ENCODE measurements at regions not wholly inside any gene's neighbourhood (a gene's known extent, or its start where the extent isn't known, plus 50 kb on each side); places are given as distances from the start of the nearest gene placed in this dataset.
"Not testable (repeated sequence)": the region's sequence is repeated elsewhere in the genome, so short reads cannot be mapped to it uniquely, and the experiment has no call there.

DNA sequence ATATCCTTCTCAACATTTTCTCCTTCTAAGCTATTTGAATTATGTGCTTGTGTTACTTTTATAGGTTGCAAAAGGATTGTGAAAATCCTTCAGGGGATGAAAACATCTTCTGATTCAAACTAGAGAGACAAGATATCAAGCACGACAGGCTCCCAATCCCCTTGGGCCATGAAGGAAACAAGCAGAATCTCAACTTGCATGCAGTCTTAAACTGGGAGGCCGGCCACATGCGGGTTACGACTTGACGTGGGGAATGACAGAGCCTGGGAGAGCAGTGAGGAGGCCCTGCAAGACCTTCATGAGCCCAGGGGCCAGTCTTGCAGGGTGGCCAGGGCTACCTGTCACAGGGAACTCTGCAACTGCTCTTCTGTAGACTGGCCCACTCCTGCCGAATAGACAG lies 94.4 kb downstream of the SCN11A start:
- no peaks in the 10 kb centered on the region for H3K9me3 ChIP-seq
- no peaks in the 10 kb centered on the region for H3K36me3 ChIP-seq (ENCODE audit: low read depth)
- no peak for DNase-seq
- H3K4me3 ChIP-seq = no peak overlapping the region
- TF ChIP-seq, protein P1, sequence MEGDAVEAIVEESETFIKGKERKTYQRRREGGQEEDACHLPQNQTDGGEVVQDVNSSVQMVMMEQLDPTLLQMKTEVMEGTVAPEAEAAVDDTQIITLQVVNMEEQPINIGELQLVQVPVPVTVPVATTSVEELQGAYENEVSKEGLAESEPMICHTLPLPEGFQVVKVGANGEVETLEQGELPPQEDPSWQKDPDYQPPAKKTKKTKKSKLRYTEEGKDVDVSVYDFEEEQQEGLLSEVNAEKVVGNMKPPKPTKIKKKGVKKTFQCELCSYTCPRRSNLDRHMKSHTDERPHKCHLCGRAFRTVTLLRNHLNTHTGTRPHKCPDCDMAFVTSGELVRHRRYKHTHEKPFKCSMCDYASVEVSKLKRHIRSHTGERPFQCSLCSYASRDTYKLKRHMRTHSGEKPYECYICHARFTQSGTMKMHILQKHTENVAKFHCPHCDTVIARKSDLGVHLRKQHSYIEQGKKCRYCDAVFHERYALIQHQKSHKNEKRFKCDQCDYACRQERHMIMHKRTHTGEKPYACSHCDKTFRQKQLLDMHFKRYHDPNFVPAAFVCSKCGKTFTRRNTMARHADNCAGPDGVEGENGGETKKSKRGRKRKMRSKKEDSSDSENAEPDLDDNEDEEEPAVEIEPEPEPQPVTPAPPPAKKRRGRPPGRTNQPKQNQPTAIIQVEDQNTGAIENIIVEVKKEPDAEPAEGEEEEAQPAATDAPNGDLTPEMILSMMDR (IDR thresholded peaks at IDR 0.05) = no peak
- H3K4me1 ChIP-seq (ENCODE audit: low read depth) = no peaks in the 10 kb centered on the region
- ATAC-seq = no peak
- intact Hi-C loops (cut with DNase I, micrococcal nuclease) = no loop called here

DNA sequence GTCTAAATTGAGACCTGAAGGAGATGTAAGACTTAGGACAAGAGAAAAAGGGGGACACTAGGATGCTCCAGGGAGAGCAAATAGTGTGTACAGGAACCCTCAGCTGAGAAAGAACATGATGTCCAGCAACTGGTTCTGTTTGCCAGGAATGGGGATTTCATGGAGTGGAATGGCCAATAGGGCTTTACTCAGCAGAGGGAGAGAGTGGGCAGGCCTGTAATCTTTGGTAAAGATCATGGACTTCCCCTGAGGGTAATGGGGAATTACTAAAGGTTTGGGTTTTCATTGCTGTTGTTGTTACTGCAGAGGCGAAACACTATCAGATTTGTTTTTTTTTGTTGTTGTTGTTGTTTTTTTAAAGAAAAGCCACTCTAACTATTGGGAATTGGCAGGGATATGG lies 99.0 kb downstream of the SCN11A start:
- ATAC-seq = no peak
- Histone ChIP-seq H3K4me1 (ENCODE audit: low read depth) (no peaks in the 10 kb centered on the region), H3K4me3 (no peak overlapping the region), H3K9me3 (no peaks in the 10 kb centered on the region), H3K36me3 (ENCODE audit: low read depth) (no peaks in the 10 kb centered on the region)
- intact Hi-C loops (cut with DNase I, micrococcal nuclease) = no loop called here
- DNase-seq = no peak
- TF ChIP-seq, protein P1 (IDR thresholded peaks at IDR 0.05) = no peak

DNA sequence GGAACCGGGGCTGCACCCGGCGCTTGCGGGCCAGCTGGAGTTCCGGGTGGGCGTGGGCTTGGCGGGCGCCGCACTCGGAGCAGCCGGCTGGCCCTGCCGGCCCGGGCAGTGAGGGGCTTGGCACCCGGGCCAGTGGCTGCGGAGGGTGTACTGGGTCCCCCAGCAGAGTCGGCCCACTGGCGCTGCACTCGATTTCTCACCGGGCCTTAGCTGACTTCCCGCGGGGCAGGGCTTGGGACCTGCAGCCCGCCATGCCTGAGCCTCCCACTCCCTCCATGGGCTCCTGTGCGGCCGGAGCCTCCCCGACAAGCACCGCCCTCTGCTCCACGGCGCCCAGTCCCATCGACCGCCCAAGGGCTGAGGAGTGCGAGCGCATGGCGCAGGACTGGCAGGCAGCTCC lies 100.6 kb downstream of the SCN11A start:
- H3K4me3 ChIP-seq; intact Hi-C loops (cut with DNase I, micrococcal nuclease); ATAC-seq; H3K36me3 ChIP-seq (ENCODE audit: low read depth); H3K4me1 ChIP-seq (ENCODE audit: low read depth); H3K9me3 ChIP-seq; DNase-seq: not testable (repeated sequence)

DNA sequence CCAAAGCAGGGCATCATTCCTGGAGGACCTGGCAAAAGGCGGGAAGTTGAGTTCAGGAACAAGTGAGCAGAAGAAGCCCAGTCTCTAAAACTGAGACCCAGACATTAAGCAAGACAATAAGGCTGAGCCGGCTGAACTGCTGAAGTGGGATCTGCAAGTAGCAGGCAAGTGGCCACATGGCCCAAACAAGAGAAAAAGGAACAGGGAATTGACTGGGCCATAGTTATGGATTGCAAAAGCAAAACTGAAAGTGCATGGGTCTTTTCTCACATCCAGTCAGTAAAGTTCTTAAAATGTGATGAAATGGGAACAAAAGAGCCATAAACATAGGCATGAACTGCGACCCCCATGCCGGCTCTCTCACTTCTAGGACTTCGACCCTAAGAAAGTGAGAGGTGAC lies 101.2 kb downstream of the SCN11A start:
- TF ChIP-seq, protein P1 (IDR thresholded peaks at IDR 0.05) = no peak
- Histone ChIP-seq H3K9me3 (no peaks in the 10 kb centered on the region), H3K4me1 (ENCODE audit: low read depth) (no peaks in the 10 kb centered on the region), H3K36me3 (ENCODE audit: low read depth) (no peaks in the 10 kb centered on the region), H3K4me3 (no peak overlapping the region)
- DNase-seq (no peak), ATAC-seq (no peak)
- intact Hi-C loops (cut with DNase I, micrococcal nuclease) = no loop called here

DNA sequence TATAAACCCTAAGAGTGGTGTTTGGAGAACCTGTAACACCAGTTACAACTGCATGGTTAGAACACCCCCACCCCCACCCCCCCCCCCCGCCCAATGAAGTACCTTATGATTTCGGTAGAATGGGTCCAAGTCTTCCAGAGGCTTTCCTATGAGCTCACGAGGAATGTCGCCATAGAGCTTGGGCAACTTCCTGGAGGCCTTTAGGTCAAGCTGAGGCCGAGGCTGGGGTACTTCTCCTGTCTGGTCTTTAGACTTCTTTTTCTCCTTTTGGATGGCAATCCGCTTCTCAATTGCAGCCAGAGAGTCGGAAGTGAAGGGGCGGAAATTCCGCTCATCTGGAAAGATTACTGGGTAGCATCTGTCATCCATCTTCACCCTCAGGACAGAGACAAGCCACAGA lies 101.8 kb downstream of the SCN11A start:
- Histone ChIP-seq H3K4me3 (no peak overlapping the region), H3K4me1 (ENCODE audit: low read depth) (no peaks in the 10 kb centered on the region), H3K36me3 (ENCODE audit: low read depth) (no peaks in the 10 kb centered on the region), H3K9me3 (no peaks in the 10 kb centered on the region)
- DNase-seq (no peak), ATAC-seq (no peak)
- TF ChIP-seq, protein P1 (IDR thresholded peaks at IDR 0.05) = no peak
- intact Hi-C loops (cut with DNase I, micrococcal nuclease) = no loop called here

DNA sequence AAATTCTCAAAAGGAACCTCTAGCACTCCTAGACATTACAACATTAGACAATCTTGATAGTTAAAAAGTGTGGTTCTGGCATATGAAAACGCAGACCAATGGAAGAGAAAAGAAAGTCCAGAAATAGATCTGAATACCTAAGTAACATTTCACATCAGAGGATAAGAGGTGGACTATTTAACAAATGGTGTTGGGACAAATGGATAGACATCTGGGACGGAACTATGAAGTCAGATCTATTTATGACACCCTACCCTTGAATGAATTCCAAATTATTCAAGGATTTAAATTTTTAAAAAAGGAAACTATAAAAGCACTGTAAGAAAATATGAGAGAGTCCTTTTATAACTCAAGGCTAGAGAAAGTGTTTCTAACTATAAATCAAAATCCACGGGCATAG lies 111.3 kb downstream of the SCN11A start:
- TF ChIP-seq, protein P1 (IDR thresholded peaks at IDR 0.05) = no peak
- intact Hi-C loops (cut with DNase I, micrococcal nuclease) = no loop called here
- no peak for ATAC-seq
- DNase-seq = no peak
- H3K36me3 ChIP-seq (ENCODE audit: low read depth) = no peaks in the 10 kb centered on the region
- H3K9me3 ChIP-seq = no peaks in the 10 kb centered on the region
- H3K4me1 ChIP-seq (ENCODE audit: low read depth) = no peaks in the 10 kb centered on the region
- H3K4me3 ChIP-seq = no peak overlapping the region
